GM20000 (cell line): ENCODE measurements at regions not wholly inside any gene's neighbourhood (a gene's known extent, or its start where the extent isn't known, plus 50 kb on each side); places are given as distances from the start of the nearest gene placed in this dataset.

ENCODE experiments used
- DNase-seq: peaks from one replicate; pipeline ENCODE4 v3.0.0; 2012; ENCODE audit warnings: low spot score
- TF ChIP-seq, protein P1 (sequence below): IDR thresholded peaks from 2 replicates; pipeline ENCODE4 v1.5.1; 2012; ENCODE audit warnings: mild to moderate bottlenecking, control low read depth; ENCODE audit errors: extremely low read depth, missing control alignments

DNA sequence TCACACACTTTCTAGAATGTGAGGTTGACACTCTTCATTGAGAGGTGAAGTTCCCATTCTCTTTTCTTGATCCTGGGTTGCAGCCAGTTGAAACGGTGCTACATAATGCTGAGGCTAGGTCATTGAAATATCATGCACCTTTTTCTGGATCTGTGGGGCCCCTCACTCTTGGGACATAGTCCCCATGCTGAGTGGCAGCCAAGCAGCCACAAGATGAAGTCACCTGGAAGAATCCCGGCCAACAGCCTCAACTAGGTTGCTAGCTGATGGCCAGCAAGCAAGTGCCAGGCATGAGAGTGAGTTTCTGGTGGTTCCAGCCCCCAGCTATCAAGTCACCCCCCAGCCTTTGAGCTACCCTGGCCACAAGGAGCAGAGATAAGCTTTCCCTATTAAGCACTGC lies 148.5 kb upstream of the TSHZ3 start:
- DNase-seq: no peak
- TF ChIP-seq, protein P1, sequence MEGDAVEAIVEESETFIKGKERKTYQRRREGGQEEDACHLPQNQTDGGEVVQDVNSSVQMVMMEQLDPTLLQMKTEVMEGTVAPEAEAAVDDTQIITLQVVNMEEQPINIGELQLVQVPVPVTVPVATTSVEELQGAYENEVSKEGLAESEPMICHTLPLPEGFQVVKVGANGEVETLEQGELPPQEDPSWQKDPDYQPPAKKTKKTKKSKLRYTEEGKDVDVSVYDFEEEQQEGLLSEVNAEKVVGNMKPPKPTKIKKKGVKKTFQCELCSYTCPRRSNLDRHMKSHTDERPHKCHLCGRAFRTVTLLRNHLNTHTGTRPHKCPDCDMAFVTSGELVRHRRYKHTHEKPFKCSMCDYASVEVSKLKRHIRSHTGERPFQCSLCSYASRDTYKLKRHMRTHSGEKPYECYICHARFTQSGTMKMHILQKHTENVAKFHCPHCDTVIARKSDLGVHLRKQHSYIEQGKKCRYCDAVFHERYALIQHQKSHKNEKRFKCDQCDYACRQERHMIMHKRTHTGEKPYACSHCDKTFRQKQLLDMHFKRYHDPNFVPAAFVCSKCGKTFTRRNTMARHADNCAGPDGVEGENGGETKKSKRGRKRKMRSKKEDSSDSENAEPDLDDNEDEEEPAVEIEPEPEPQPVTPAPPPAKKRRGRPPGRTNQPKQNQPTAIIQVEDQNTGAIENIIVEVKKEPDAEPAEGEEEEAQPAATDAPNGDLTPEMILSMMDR: no peak

DNA sequence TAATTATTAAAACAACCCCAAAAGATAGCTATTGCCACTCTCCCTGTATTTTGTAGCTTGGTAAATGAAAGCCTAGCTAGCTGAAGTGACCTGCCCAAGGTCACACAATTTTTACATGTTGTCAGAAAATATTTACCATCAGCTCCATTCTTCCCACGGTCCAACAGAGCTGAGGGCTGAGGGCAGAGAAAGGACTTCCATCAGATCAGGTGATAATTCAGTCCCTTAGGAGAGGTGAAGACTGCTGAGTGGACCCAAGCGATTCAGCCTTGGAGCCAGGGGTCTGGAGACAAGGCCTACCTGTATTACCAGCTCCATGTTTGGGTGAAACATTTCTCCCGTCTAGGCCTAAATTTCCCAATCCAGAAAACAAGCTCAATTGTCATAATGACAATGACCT lies 149.5 kb upstream of the TSHZ3 start:
- no peak for DNase-seq
- TF ChIP-seq, protein P1: no peak

DNA sequence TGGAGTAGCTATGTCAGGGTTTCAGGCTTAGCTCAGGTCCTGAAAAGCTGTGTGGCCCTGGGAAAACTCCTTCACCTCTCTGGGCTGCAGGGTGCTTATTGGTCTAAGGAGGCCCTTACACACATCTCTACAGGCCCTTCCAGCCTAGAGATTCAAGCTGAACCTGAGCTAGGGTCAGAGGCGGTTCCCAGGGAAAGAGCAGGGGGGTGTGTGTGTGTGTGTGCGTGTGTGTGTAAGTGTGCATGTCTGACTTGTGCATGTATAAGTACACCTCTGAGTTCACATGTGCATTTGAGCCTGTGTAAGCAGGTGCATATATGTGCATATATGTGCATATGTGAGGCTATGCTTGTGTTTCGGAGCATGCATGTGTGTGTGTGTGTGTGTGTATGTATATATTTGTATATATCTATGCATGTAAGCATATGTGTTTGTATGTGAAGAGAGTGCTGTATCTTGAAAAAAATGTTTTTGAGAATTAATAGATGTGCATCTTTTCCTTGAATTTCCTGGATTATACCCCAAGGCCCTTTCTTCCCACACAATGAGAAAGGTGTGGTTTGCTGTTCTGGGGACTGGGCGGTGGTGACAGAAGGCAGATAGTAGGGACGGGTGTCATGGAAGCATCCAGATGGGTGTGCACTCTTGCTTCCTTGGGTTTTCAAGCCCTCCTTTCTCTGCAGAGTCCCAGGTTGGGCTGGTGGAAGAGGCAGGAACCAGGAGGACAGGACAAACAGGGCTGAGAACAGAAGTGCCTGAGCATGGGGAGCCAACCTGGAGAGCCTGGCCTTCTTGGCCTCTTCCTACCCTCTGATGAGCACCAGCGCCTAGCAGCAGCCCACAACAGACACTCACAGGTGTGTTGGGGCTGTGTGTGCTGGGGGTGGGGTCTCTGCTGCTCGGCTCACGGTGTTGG lies 150.3 kb upstream of the TSHZ3 start:
- DNase-seq: no peak
- TF ChIP-seq, protein P1: no peak

DNA sequence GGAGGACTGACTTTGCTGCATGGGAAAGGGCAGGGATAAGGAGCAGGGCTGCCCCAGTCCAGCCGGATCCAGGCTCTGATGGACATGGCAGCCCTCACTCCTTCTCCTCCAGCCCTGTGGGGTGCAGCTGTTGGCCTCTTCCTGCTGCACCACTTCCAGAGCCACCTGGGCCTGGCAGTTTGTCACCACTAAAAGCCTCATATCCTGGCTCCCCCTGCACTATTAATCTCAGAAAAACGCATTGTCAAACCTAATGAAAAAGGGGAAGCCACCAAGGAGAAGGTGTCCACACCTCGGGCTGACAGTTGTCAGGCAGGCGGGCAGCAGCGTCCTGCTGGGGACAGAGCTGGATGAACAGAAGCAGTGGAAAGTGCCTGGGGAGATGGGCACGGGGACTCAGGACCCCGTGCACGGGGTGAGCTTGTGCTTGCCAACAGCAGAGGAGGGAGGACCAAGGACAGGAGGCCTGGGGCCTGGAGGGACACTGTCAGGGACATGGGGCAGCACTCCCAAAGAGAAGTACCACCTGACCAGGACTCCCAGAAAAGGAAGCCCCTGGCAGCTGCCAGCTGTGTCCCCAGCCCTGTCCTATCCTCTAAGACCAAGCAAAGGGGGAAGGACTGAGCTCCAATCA lies 151.1 kb upstream of the TSHZ3 start:
- no peak for DNase-seq

DNA sequence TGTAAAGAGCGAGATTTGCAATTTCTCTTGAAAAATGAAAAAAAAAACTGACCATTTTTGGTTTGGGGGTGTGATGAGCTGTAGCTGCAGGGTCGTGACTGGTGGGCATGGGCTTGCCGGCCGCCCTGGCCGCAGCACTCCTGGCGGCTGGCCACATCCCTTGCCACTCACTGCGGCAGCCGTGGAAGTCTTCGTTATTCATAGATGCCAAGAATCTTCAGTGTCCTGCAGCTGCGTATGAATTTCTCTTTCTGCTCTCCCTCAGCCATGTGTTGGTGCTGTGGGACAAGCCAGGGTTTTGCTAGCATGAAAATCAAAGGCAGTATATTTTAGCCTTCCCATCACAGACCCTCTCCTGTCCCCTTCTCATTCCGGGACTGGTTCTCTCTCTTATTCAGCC lies 151.7 kb upstream of the TSHZ3 start:
- DNase-seq: no peak

More for the DNA sequence above, 151.1 kb upstream of the TSHZ3 start:
- TF ChIP-seq, protein P1: no peak

DNA sequence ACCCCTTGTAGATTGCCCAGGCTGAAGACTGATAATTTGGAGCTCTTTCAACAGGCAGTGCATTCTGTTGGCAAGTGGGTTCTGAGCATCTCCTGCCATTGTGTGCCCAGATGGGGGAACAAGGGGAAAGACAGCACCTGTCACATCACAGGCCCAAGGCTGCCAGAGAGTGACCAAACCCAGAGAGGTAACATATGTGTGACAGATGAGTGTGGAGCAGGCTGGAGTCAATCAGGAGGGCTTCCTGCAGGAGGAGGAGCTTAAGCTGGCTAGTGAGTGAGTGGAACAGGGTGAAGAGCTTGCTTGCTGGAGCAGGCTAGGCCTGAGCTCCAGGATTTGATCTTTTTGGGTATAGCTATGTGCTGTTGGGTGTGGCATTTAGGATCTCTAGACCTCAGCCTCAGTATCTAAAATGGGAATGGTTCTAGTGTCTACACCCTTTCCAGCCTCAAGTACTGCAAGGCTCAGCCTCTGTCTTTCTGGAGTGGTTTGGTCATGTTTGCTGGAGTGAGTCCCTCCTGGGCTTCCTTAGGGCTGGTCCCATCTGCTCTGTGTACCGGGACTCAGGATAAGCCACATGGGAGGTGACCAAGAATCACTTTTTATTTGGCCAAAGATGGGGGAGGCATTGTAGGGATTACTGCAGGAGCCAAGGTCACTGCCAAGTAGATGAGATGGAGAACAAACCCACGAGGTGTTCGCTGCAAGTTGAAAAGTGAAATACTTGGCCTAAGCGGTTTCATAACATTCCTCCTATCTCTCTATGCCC lies 152.4 kb upstream of the TSHZ3 start:
- TF ChIP-seq, protein P1: no peak
- no peak for DNase-seq

More for the DNA sequence above, 151.7 kb upstream of the TSHZ3 start:
- TF ChIP-seq, protein P1: no peak

DNA sequence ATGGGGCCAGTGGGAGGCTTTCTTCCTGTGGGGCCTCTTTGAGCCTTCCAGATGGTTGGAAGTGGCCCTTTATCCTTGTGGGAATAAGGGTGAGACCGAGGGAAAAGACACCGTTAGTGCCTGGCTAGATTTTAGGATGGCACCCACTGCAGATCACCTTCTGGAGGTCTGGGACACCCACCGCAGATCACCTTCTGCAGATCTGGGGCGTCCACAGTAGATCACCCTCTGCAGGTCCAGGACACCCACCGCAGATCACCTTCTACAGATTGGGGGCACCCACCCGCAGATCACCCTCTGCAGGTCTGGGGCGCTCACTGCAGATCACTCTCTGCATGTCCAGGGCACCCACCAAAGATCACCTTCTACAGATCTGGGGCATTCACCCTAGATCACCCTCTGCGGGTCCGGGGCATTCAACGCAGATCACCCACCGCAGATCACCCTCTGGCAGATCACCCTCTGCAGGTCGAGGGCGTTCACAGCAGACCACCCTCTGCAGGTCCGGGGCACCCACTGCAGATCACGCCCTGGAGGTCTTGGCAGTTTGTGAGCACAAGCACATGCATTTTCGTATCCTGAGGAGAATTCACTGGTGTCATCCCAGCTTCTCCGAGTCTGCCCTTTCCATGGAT lies 153.4 kb upstream of the TSHZ3 start:
- no peak for DNase-seq
- TF ChIP-seq, protein P1: no peak
